PC-9 (cell line): ENCODE measurements at regions not wholly inside any gene's neighbourhood (a gene's known extent, or its start where the extent isn't known, plus 50 kb on each side); places are given as distances from the start of the nearest gene placed in this dataset.

Source experiments
- CTCF ChIP-seq: fragments of 200-600 bp; sonication (generic); conservative IDR thresholded peaks from 2 replicates; pipeline ENCODE4 v1.6.1; 2017; ENCODE audit warnings: mixed run types, antibody characterized with exemption, mild to moderate bottlenecking, moderate library complexity
- EZH2 ChIP-seq: fragments of 200-600 bp; sonication (generic); IDR thresholded peaks from 2 replicates; pipeline ENCODE4 v1.8.0; 2017; ENCODE audit warnings: antibody characterized with exemption, low read depth

GRCh38 chr5:58369513-58370190 lies 90.2 kb downstream of the PLK2 start:
- TF ChIP-seq EZH2 (no peak), CTCF (no peak)
